Neural progenitor cell (in vitro differentiated cells): ENCODE measurements at regions not wholly inside any gene's neighbourhood (a gene's known extent, or its start where the extent isn't known, plus 50 kb on each side); places are given as distances from the start of the nearest gene placed in this dataset.

Experiments used
- CTCF ChIP-seq: fragments of 200-600 bp; sonication (generic); IDR thresholded peaks from 2 replicates; pipeline ENCODE4 v1.5.1; 2017; ENCODE audit warnings: antibody characterized with exemption, mild to moderate bottlenecking
- EZH2 ChIP-seq: fragments of 200-600 bp; sonication (generic); IDR thresholded peaks from 2 replicates; pipeline ENCODE4 v1.6.1; 2017; ENCODE audit warnings: antibody characterized with exemption, mild to moderate bottlenecking, moderate library complexity
- EZH2phosphoT487 ChIP-seq: fragments of 200-600 bp; sonication (generic); IDR thresholded peaks from 2 replicates; pipeline ENCODE4 v1.6.1; 2017; ENCODE audit warnings: antibody characterized with exemption

DNA sequence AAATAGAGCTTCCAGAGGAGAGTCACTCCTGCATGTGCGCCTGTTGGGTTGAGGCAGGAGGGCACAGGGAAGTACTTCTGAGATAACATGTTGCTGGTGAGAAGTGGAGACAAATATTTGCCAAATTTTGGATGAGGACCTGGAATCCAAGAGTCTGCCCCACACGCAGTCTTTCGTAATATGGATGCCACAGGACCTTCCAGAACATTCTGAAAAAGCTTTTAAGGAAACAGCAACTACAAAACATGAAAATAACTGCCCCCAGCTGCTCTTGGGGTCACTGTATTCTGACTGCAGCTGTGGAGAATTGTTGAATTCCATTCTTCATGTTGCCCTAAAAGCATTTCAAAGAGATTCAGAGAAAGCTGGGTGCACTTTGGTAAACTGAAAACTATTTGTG is 227.5 kb downstream of the C1D start:
- TF ChIP-seq CTCF (no peak), EZH2 (no peak), EZH2phosphoT487 (no peak)
